GM19238 (cell line): ENCODE measurements at regions not wholly inside any gene's neighbourhood (a gene's known extent, or its start where the extent isn't known, plus 50 kb on each side); places are given as distances from the start of the nearest gene placed in this dataset.
A peak's percentile ranks its signal among the peaks of the same experiment; 100 is the strongest.

Source experiments
- DNase-seq: peaks from one replicate; pipeline ENCODE4 v3.0.0; 2011; ENCODE audit warnings: low spot score; ENCODE audit not compliant: insufficient read length

GRCh38 chr2:220674033-220674432 lies 898.1 kb downstream of the EPHA4 start:
- no peak for DNase-seq

GRCh38 chr2:220676695-220677094 lies 895.4 kb downstream of the EPHA4 start:
- no peak for DNase-seq

- no peak for DNase-seq
These were observed 893.2 kb downstream of the EPHA4 start for GRCh38 chr2:220678943-220679342.

- no peak for DNase-seq
These were observed 889.5 kb downstream of the EPHA4 start for GRCh38 chr2:220682616-220683015.

GRCh38 chr2:220684099-220684498 lies 888.0 kb downstream of the EPHA4 start:
- DNase-seq, result no peak

- peak; percentile 6 for DNase-seq
These were observed 884.8 kb downstream of the EPHA4 start for GRCh38 chr2:220687231-220687843.

- DNase-seq, result no peak
These were observed 876.5 kb downstream of the EPHA4 start for GRCh38 chr2:220695397-220696279.

GRCh38 chr2:220696280-220696669 lies 875.8 kb downstream of the EPHA4 start:
- no peak for DNase-seq

GRCh38 chr2:220697011-220697410 lies 875.1 kb downstream of the EPHA4 start:
- DNase-seq, result no peak

GRCh38 chr2:220701115-220701514 lies 871.0 kb downstream of the EPHA4 start:
- DNase-seq, result no peak

- DNase-seq, result no peak
These were observed 868.8 kb downstream of the EPHA4 start for GRCh38 chr2:220703279-220703678.

GRCh38 chr2:220704081-220704480 lies 868.0 kb downstream of the EPHA4 start:
- no peak for DNase-seq

GRCh38 chr2:220704810-220705209 lies 867.3 kb downstream of the EPHA4 start:
- DNase-seq, result no peak

- no peak for DNase-seq
These were observed 866.4 kb downstream of the EPHA4 start for GRCh38 chr2:220705678-220706077.

GRCh38 chr2:220707261-220707660 lies 864.8 kb downstream of the EPHA4 start:
- DNase-seq, result no peak

- no peak for DNase-seq
These were observed 863.7 kb downstream of the EPHA4 start for GRCh38 chr2:220708366-220708765.

GRCh38 chr2:220717283-220717682 lies 854.8 kb downstream of the EPHA4 start:
- no peak for DNase-seq

GRCh38 chr2:220736778-220737177 lies 835.3 kb downstream of the EPHA4 start:
- no peak for DNase-seq

GRCh38 chr2:220743203-220743602 lies 828.9 kb downstream of the EPHA4 start:
- DNase-seq, result no peak

- no peak for DNase-seq
These were observed 827.2 kb downstream of the EPHA4 start for GRCh38 chr2:220744861-220745260.

- no peak for DNase-seq
These were observed 826.4 kb downstream of the EPHA4 start for GRCh38 chr2:220745682-220746081.

- no peak for DNase-seq
These were observed 824.4 kb downstream of the EPHA4 start for GRCh38 chr2:220747736-220748135.
